Nephron progenitor cell (in vitro differentiated cells): ENCODE measurements at regions not wholly inside any gene's neighbourhood (a gene's known extent, or its start where the extent isn't known, plus 50 kb on each side); places are given as distances from the start of the nearest gene placed in this dataset.

Experiments used
- DNase-seq: peaks from one replicate; pipeline ENCODE4 v3.0.0; 2021
- H3K27ac Mint-ChIP-seq: 2 replicates; pipeline ENCODE4 v1.8.0; 2021; ENCODE audit warnings: mild to moderate bottlenecking, moderate library complexity, mixed read lengths
- H3K27me3 Mint-ChIP-seq: 2 replicates; pipeline ENCODE4 v1.8.0; 2021; ENCODE audit warnings: mild to moderate bottlenecking, low read depth, mixed read lengths; ENCODE audit not compliant: poor library complexity
- H3K36me3 Mint-ChIP-seq: 2 replicates; pipeline ENCODE4 v1.8.0; 2021; ENCODE audit warnings: low read depth, mixed read lengths
- H3K4me1 Mint-ChIP-seq: 2 replicates; pipeline ENCODE4 v1.8.0; 2021; ENCODE audit warnings: mixed read lengths
- H3K4me3 Mint-ChIP-seq: 2 replicates; pipeline ENCODE4 v1.8.0; 2021; ENCODE audit warnings: mild to moderate bottlenecking, moderate library complexity, mixed read lengths
- H3K9me3 Mint-ChIP-seq: 2 replicates; pipeline ENCODE4 v1.8.0; 2021; ENCODE audit warnings: mild to moderate bottlenecking, moderate library complexity, mixed read lengths
- TF ChIP-seq, protein P1 (sequence below): fragments of 200-600 bp; sonication (generic); IDR thresholded peaks from 2 replicates; pipeline ENCODE4 v1.5.0; 2021; ENCODE audit warnings: antibody characterized with exemption

DNA sequence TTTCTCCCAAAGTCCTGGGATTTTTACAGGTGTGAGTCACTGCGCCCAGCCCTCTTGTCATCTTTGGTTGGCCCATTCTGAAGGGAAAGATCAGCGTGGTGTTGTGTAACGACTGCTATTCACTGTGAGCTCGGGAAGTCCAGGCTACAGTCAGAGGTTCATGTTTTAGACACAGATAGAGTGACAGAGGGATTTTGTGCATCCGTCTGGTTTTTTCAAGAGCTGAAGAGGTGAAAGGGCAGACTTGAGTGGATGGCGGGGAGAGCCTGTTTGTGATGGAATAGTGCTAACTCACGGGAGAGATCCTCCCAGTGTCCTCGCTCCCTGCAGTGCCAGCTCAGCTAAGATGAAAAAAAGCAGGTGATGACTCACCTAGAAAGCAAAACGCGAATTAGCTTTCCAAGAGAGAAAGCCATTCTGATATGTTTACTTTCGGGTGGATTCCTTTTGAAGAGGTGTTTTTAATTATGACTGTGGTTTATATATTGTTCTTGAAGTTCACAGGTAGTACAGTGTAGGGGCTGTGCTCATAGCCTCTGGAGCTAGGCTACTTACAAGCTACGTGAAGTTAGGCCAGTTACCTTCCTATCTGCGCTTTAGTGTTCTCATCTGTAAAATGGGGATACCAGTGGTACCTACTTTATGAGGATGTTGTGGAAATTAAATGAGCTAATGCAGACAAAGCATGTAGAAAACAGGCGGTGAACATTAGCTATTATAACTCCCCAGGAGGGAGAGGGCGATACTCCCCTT, 67.2 kb downstream of the C11orf91 start:
- TF ChIP-seq, protein P1, sequence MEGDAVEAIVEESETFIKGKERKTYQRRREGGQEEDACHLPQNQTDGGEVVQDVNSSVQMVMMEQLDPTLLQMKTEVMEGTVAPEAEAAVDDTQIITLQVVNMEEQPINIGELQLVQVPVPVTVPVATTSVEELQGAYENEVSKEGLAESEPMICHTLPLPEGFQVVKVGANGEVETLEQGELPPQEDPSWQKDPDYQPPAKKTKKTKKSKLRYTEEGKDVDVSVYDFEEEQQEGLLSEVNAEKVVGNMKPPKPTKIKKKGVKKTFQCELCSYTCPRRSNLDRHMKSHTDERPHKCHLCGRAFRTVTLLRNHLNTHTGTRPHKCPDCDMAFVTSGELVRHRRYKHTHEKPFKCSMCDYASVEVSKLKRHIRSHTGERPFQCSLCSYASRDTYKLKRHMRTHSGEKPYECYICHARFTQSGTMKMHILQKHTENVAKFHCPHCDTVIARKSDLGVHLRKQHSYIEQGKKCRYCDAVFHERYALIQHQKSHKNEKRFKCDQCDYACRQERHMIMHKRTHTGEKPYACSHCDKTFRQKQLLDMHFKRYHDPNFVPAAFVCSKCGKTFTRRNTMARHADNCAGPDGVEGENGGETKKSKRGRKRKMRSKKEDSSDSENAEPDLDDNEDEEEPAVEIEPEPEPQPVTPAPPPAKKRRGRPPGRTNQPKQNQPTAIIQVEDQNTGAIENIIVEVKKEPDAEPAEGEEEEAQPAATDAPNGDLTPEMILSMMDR = no peak
- H3K27me3 Mint-ChIP-seq = peaks cover 3% of the 10 kb centered on the region
- no peak for DNase-seq
- H3K9me3 Mint-ChIP-seq = peaks cover 29% of the 10 kb centered on the region
- no peak overlapping the region for H3K4me3 Mint-ChIP-seq
- H3K4me1 Mint-ChIP-seq = no peaks in the 10 kb centered on the region
- H3K36me3 Mint-ChIP-seq = peaks cover 23% of the 10 kb centered on the region
- H3K27ac Mint-ChIP-seq = peak overlapping the region; percentile 54

DNA sequence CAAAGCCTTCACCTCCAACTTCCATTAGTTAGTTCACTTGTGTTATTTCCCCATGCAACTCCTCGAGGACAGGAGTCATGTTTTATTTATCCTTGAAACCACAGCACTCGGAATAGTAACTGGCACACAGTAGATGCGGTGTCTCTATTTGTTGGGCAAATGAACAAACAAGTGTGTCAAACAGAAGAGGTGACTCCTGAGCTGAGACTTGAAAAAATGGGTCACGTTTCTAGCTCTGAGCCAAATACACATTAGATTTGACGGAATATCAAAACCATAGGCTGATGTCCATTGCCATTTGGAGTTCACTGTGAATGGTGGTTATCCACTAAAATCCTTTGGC, 68.9 kb downstream of the C11orf91 start:
- H3K9me3 Mint-ChIP-seq = peaks cover 26% of the 10 kb centered on the region

DNA sequence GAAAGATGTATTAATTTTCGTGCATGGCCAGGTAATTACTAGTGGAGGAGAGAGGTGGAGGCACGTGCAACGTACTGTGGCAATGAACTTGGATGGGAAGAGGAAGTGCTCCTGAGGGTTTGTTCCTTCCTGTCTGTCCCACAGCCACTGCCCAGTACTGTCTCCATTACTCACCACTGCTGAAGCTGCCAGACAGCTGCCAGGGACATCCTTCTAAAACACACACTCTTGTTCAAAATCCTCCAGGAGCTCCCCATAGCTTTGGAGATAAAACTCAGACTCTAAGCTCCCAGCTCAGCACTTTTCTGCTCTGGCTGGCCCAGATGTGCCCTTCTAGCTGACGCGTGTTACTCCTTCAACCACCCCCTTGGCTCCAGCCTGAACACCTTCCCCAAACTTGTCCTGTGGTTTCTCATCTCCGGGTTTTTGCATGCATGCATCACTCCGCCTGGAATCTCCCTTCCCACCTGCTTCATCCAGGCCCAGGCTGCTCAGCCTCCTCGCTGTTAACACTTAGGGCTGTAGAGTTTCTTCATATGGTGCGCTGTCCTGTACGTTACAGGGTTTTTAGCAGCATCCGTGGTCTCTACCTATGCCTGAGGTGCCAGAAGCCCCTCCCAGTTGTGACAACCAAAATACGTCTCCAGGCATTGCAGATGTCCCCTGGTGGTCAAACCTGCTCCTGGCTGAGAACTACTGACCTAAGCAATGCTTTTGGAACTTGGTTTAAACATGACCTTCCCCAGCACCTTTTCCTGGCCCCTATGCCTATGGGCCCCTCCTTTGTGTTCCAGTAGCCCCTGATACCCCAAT, 69.5 kb downstream of the C11orf91 start:
- no peak overlapping the region for H3K4me3 Mint-ChIP-seq
- H3K9me3 Mint-ChIP-seq = peaks cover 26% of the 10 kb centered on the region
- DNase-seq = no peak
- TF ChIP-seq, protein P1 = no peak
- no peaks in the 10 kb centered on the region for H3K4me1 Mint-ChIP-seq
- peaks cover 3% of the 10 kb centered on the region for H3K27me3 Mint-ChIP-seq
- no peak overlapping the region for H3K27ac Mint-ChIP-seq
- peaks cover 19% of the 10 kb centered on the region for H3K36me3 Mint-ChIP-seq

More for the DNA sequence above, 68.9 kb downstream of the C11orf91 start:
- no peak for DNase-seq
- H3K27ac Mint-ChIP-seq = no peak overlapping the region
- peaks cover 19% of the 10 kb centered on the region for H3K36me3 Mint-ChIP-seq
- TF ChIP-seq, protein P1 = no peak
- no peak overlapping the region for H3K4me3 Mint-ChIP-seq
- H3K4me1 Mint-ChIP-seq = no peaks in the 10 kb centered on the region
- H3K27me3 Mint-ChIP-seq = peaks cover 3% of the 10 kb centered on the region

DNA sequence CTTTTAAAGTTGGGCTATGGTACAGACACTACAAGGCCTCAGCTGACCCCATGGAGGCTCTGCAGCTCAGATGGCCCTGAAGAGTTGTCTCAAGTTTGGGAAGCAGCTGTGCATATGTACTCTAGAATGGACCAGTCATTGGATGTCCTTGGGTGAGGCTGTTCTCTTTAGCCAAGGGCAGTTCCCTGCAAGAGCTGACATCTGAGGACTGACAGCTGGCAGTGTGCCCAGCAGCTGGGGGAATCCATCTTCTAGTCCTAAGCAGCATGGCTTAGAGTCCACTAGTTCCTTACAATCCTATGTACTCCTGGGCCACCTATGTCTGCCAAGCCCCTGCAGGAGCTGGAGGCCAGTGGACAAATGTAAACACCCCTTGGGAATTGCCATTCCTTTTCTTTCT, 76.5 kb downstream of the C11orf91 start:
- TF ChIP-seq, protein P1 = no peak
- no peak overlapping the region for H3K27ac Mint-ChIP-seq
- peaks cover 5% of the 10 kb centered on the region for H3K9me3 Mint-ChIP-seq
- H3K27me3 Mint-ChIP-seq = no peaks in the 10 kb centered on the region
- H3K36me3 Mint-ChIP-seq = no peaks in the 10 kb centered on the region
- DNase-seq = no peak
- peaks cover 16% of the 10 kb centered on the region for H3K4me1 Mint-ChIP-seq
- no peak overlapping the region for H3K4me3 Mint-ChIP-seq

DNA sequence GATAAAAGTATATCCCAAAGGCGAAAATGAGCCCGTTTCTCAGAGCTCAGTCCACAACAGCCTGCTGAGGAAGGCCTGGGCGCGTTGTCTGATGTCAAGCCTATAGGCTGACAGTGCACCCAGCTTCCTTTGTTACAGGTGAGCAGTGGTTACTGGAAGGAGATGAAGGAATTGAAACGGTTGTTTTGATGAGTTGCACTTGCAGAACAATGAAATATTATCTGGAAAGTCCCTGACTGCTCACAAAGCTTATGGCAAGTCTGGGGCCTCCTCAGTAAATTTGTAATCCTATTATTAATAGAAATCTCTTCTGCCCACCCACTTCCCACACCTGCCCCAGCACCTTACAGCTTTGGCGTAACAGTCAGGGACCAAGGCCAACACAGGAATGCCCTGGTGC, 77.8 kb downstream of the C11orf91 start:
- Mint-ChIP-seq H3K27me3 (no peaks in the 10 kb centered on the region), H3K4me3 (no peak overlapping the region), H3K27ac (no peak overlapping the region), H3K36me3 (no peaks in the 10 kb centered on the region), H3K4me1 (peaks cover 16% of the 10 kb centered on the region), H3K9me3 (no peaks in the 10 kb centered on the region)
- DNase-seq = no peak
- TF ChIP-seq, protein P1 = no peak
